NCI-H524 treated with DMSO at 0.1 percent for 48 hours (cell line): ENCODE measurements at regions not wholly inside any gene's neighbourhood (a gene's known extent, or its start where the extent isn't known, plus 50 kb on each side); places are given as distances from the start of the nearest gene placed in this dataset.

Experiments used
- DNase-seq: peaks from one replicate; lab custom pipeline; 2025; lab: John Stamatoyannopoulos, UW

DNA sequence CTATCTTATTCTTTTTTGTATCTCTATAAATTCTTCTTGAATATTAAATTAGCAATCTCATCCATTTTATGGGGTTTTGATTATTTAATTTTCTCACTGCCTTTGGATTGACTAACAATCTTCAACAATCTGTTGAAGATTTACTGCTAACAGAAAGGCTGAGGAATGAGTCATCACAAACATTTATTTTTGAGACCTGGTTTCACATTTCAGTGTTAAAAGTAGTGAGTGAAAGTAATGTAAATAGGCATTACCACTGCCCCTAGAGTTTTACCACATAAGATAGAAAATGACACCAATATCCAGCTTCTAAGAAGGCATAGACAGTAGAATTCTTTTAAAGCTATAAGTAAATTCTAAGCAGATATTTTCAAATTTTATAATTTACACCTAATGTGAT, 472.8 kb downstream of the OLFM4 start:
- DNase-seq, result no peak

DNA sequence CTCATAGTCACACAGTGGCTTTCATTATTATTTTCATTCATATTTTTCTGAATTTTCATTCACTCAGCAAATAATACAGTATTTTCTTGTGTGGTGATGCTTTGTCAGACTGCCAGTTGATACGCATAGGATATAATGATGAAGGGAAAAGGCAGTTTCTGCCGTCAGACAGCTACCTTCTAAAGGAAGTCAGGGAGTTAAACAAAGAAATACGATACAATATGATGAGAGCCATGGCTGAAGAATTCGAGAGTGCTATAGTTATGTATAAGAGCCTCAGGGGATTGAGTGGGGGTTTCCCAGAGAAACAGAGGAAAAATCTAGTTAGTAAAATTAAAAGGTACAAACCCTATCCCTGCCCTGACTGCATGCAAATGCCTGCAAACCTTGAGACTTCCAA, 479.1 kb downstream of the OLFM4 start:
- no peak for DNase-seq

GRCh38 chr13:53512635-53513034, 484.0 kb downstream of the OLFM4 start:
- no peak for DNase-seq

DNA sequence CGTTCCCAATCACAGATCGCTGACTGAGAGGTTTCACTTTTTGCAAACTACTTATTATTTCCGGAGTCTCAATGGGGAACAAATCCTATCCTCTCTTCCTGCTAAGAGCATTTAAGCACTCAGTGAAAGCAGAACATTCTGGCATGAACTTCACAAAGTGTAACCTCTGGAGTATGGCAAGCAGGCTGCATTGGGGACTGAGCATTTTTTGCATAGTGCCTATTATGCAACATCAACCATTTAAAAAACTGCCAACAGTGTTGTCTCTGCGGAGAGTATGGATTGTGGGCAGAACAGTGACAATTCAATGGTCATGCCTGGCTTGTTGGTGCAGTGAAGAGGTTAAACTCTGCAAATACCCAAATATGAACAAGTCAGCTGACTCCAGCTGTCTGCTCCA, 484.6 kb downstream of the OLFM4 start:
- DNase-seq, result no peak

GRCh38 chr13:53520132-53520531, 491.5 kb downstream of the OLFM4 start:
- no peak for DNase-seq

GRCh38 chr13:53522034-53522433, 493.4 kb downstream of the OLFM4 start:
- DNase-seq, result no peak

- no peak for DNase-seq
These were observed 509.0 kb downstream of the OLFM4 start for GRCh38 chr13:53537586-53537985.

DNA sequence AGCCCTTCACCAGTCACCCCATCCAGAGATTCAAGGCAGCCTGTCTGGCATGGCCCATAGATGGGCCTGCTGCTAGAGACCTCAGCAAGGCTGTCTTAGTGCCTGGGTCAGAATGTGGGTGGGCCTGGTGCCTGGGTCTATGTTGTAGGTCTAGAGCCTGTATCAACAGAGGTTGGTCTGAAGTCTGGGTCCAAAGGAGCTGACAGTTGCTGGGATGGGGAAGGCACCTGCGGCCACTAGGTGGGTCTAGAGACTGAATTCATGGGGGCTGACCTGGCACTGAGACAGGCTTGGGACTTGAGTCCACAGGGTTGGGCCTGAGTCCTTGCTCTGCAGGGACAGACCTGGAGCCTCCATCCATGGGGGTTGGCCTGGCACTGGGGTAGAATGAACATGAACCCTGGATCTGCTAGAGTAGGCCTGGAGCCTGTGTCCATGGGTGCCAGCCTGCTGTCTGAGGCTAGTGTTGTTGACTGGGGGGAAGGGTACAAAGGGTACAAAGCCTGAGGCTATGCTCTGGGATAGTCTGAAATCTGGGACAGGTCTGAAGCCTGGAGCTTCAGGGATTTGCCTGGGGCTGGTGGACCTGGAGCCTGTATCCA, 516.8 kb downstream of the OLFM4 start:
- DNase-seq, result no peak

- no peak for DNase-seq
These were observed 531.9 kb downstream of the OLFM4 start for GRCh38 chr13:53560556-53560955.

GRCh38 chr13:53562419-53562818, 533.8 kb downstream of the OLFM4 start:
- DNase-seq, result no peak

DNA sequence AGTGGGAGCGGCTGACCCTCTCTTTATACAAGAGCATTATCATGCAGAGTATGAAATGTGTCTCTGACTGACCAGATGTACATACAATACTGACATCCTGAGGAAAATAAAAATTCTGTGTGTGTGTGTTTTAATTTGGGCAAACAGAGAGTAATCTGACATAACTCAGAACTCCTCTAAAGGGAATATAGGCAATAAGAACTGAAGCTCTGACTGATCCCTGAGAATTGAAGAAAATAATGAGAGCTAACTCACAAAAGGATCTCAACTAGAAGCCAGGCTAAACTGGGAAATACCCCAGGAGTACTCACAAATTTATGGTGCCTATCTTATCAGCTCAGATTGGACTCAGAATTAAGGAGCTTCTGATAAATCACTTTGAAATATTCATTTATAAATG, 539.9 kb downstream of the OLFM4 start:
- DNase-seq, result no peak

- no peak for DNase-seq
These were observed 540.8 kb downstream of the OLFM4 start for GRCh38 chr13:53569453-53569852.

DNA sequence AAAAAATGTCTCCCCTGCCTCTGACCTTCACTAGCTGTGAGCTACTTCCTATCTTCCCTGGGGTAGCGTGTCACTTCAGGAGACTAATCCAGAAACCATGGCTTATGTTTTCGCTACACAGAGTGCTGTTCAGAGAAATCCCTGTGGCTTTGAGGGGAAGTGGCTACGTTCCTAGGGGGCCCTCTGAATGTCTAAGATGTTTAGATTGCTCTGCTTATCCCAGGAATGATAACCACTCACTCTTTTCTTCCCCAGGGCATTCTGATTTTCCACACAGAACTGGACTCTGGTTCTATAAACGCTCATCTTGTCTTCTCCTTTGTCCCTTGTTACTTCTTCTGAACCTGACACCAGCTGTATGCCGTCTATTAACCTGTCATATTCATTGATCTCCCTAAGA, 572.5 kb downstream of the OLFM4 start:
- no peak for DNase-seq

- DNase-seq, result no peak
These were observed 576.7 kb downstream of the OLFM4 start for GRCh38 chr13:53605326-53605725.

DNA sequence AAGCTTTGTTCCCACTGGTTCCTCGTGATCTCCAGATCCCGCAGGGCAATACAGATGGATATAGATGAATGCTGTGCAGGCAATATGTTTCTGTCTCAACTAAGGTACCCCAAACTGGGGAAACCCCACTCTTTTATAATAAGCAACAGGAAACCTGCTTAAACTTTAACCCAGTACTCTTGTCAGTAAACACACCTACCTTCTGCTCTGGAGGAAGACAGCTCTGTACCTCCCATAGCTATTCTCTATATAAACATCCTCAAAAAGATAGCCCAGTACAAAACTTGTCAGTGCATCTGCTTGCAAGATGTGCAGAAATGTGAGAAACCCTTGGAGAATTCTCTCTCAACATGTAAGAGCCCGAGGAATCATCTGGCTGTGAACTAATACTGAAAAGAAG, 583.6 kb downstream of the OLFM4 start:
- no peak for DNase-seq

GRCh38 chr13:53622456-53622855, 593.8 kb downstream of the OLFM4 start:
- DNase-seq, result no peak

DNA sequence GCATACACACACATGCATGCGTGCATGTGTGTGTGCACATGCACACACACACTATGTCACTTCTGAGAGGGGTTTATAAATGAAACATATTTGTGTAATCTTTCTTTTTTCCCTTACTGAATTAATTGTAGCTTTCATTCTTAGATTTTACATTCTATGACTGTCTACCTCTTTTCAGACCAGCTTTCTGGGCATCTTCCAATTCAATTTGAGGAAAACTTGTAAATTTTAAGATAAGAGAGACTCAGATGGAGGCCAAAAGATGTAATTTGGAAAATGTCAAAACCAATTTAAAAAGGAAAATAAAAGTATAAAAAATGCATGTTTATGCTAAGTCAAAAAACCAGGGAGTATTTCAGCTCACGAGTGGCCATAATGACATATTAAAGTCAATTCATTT, 594.5 kb downstream of the OLFM4 start:
- DNase-seq, result no peak

GRCh38 chr13:53631511-53631910, 602.9 kb downstream of the OLFM4 start:
- DNase-seq, result no peak

GRCh38 chr13:53638040-53638439, 609.4 kb downstream of the OLFM4 start:
- DNase-seq, result no peak

DNA sequence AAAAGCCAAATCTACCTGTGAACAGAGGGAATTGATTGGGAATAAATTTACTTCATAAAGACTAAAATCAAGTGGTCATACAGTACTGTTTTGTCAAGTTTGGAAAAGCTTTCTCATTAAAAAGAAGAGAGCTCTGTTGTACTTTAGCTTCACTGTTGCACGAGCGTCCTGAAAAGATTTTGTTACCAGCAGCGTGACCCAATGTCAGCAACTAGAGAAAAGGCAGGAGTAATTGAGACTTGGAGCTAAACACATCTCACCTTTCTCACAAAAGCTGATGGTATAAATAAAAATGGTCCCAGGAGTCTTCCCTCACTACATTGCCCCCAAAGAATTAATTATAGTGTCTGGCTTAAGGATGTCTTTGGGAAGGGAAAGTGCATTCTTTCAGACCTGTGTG, 613.7 kb downstream of the OLFM4 start:
- DNase-seq, result no peak

GRCh38 chr13:53648673-53649072, 620.1 kb downstream of the OLFM4 start:
- no peak for DNase-seq

DNA sequence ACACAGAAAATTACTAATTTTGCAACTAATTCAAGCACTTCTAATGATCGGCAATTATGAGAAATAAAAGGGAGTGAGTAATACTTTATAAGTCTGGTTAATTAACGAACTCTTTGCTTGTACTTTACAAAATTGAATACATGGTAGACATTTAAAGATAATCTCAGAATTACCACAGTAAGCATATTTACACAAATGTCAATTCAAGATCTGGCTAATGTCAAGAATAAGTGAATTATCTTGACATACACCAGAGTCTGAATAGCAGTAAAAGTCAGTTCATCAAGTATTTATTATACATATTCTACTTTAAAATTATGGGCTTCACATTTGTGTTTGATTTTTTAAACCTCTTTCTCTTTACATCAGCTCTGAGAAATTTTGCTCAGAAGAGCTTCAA, 643.4 kb downstream of the OLFM4 start:
- DNase-seq, result no peak

DNA sequence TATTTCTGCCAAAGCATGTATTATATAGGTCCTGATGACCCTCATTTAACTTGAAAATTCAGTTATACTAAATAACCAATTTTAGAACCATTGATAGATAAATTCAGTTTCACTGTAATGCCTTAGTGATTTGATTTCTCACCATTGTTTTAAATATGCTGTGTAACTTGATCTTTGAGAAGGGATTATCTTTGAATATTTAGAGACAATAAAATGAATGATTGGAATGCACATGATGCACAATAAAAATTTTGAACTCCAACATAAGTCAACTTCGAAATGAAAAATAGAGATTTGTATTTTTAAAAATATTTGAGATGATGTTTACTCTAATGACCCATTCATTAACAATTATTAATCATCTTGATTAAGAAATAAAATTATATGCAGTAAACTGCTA, 654.5 kb downstream of the OLFM4 start:
- DNase-seq, result no peak

GRCh38 chr13:53683608-53684007, 655.0 kb downstream of the OLFM4 start:
- no peak for DNase-seq

- no peak for DNase-seq
These were observed 662.8 kb downstream of the OLFM4 start for GRCh38 chr13:53691417-53691816.
